ENCODE measurements at regions not wholly inside any gene's neighbourhood (a gene's known extent, or its start where the extent isn't known, plus 50 kb on each side); places are given as distances from the start of the nearest gene placed in this dataset.

- Histone ChIP-seq H3K27ac (ENCODE audit: low read depth, low read length) (no peak overlapping the region), H3K4me3 (ENCODE audit: low read depth, low read length) (no peak overlapping the region), H3K9ac (ENCODE audit: low read depth, low read length) (no peak overlapping the region), H3K27me3 (ENCODE audit: control insufficient read depth, insufficient read depth, low read length) (no peaks in the 10 kb centered on the region), H3K36me3 (ENCODE audit: control insufficient read depth, insufficient read depth, low read length) (no peaks in the 10 kb centered on the region), H3K4me1 (ENCODE audit: control insufficient read depth, insufficient read depth, low read length) (peaks cover 4% of the 10 kb centered on the region; the same call in 1 of the 2 replicates), H3K9me3 (ENCODE audit: control insufficient read depth, insufficient read depth, low read length) (no peaks in the 10 kb centered on the region)
Observed at GRCh38 chr1:106875622-106876021, 180.9 kb upstream of the PRMT6 start.

- no peaks in the 10 kb centered on the region for H3K9me3 ChIP-seq (ENCODE audit: control insufficient read depth, insufficient read depth, low read length)
Observed at GRCh38 chr1:106876384-106876783, 180.1 kb upstream of the PRMT6 start.

GRCh38 chr1:106879538-106879937, 176.9 kb upstream of the PRMT6 start:
- Histone ChIP-seq H3K27me3 (ENCODE audit: control insufficient read depth, insufficient read depth, low read length) (no peaks in the 10 kb centered on the region), H3K9ac (ENCODE audit: low read depth, low read length) (no peak overlapping the region), H3K9me3 (ENCODE audit: control insufficient read depth, insufficient read depth, low read length) (no peaks in the 10 kb centered on the region), H3K4me1 (ENCODE audit: control insufficient read depth, insufficient read depth, low read length) (peaks cover 4% of the 10 kb centered on the region; the same call in 1 of the 2 replicates), H3K36me3 (ENCODE audit: control insufficient read depth, insufficient read depth, low read length) (no peaks in the 10 kb centered on the region), H3K27ac (ENCODE audit: low read depth, low read length) (no peak overlapping the region), H3K4me3 (ENCODE audit: low read depth, low read length) (no peak overlapping the region)

More at GRCh38 chr1:106876384-106876783, 180.1 kb upstream of the PRMT6 start:
- Histone ChIP-seq H3K4me1 (ENCODE audit: control insufficient read depth, insufficient read depth, low read length) (peaks cover 4% of the 10 kb centered on the region; the same call in 1 of the 2 replicates), H3K9ac (ENCODE audit: low read depth, low read length) (no peak overlapping the region), H3K27ac (ENCODE audit: low read depth, low read length) (no peak overlapping the region), H3K27me3 (ENCODE audit: control insufficient read depth, insufficient read depth, low read length) (no peaks in the 10 kb centered on the region), H3K36me3 (ENCODE audit: control insufficient read depth, insufficient read depth, low read length) (no peaks in the 10 kb centered on the region), H3K4me3 (ENCODE audit: low read depth, low read length) (no peak overlapping the region)

- H3K4me1 ChIP-seq (ENCODE audit: control insufficient read depth, insufficient read depth, low read length), result peaks cover 4% of the 10 kb centered on the region; the same call in 1 of the 2 replicates
- H3K9ac ChIP-seq (ENCODE audit: low read depth, low read length), result no peak overlapping the region
- no peak overlapping the region for H3K27ac ChIP-seq (ENCODE audit: low read depth, low read length)
- H3K27me3 ChIP-seq (ENCODE audit: control insufficient read depth, insufficient read depth, low read length), result no peaks in the 10 kb centered on the region
- no peak overlapping the region for H3K4me3 ChIP-seq (ENCODE audit: low read depth, low read length)
- no peaks in the 10 kb centered on the region for H3K9me3 ChIP-seq (ENCODE audit: control insufficient read depth, insufficient read depth, low read length)
- H3K36me3 ChIP-seq (ENCODE audit: control insufficient read depth, insufficient read depth, low read length), result no peaks in the 10 kb centered on the region
Observed at GRCh38 chr1:106880226-106880625, 176.2 kb upstream of the PRMT6 start.

- no peaks in the 10 kb centered on the region for H3K9me3 ChIP-seq (ENCODE audit: control insufficient read depth, insufficient read depth, low read length)
- no peak overlapping the region for H3K9ac ChIP-seq (ENCODE audit: low read depth, low read length)
- H3K36me3 ChIP-seq (ENCODE audit: control insufficient read depth, insufficient read depth, low read length), result no peaks in the 10 kb centered on the region
- no peaks in the 10 kb centered on the region for H3K27me3 ChIP-seq (ENCODE audit: control insufficient read depth, insufficient read depth, low read length)
- H3K4me3 ChIP-seq (ENCODE audit: low read depth, low read length), result no peak overlapping the region
- no peak overlapping the region for H3K27ac ChIP-seq (ENCODE audit: low read depth, low read length)
- peaks cover 4% of the 10 kb centered on the region; the same call in 1 of the 2 replicates for H3K4me1 ChIP-seq (ENCODE audit: control insufficient read depth, insufficient read depth, low read length)
Observed at GRCh38 chr1:106883208-106883607, 173.3 kb upstream of the PRMT6 start.

- no peaks in the 10 kb centered on the region for H3K9me3 ChIP-seq (ENCODE audit: control insufficient read depth, insufficient read depth, low read length)
- H3K9ac ChIP-seq (ENCODE audit: low read depth, low read length), result no peak overlapping the region
- H3K4me1 ChIP-seq (ENCODE audit: control insufficient read depth, insufficient read depth, low read length), result no peaks in the 10 kb centered on the region
- no peak overlapping the region for H3K27ac ChIP-seq (ENCODE audit: low read depth, low read length)
- H3K4me3 ChIP-seq (ENCODE audit: low read depth, low read length), result no peak overlapping the region
- H3K27me3 ChIP-seq (ENCODE audit: control insufficient read depth, insufficient read depth, low read length), result no peaks in the 10 kb centered on the region
- H3K36me3 ChIP-seq (ENCODE audit: control insufficient read depth, insufficient read depth, low read length), result no peaks in the 10 kb centered on the region
Observed at GRCh38 chr1:106889059-106889458, 167.4 kb upstream of the PRMT6 start.

- Histone ChIP-seq H3K27ac (ENCODE audit: low read depth, low read length) (no peak overlapping the region), H3K27me3 (ENCODE audit: control insufficient read depth, insufficient read depth, low read length) (no peaks in the 10 kb centered on the region), H3K4me3 (ENCODE audit: low read depth, low read length) (no peak overlapping the region), H3K9ac (ENCODE audit: low read depth, low read length) (no peak overlapping the region), H3K9me3 (ENCODE audit: control insufficient read depth, insufficient read depth, low read length) (no peaks in the 10 kb centered on the region), H3K4me1 (ENCODE audit: control insufficient read depth, insufficient read depth, low read length) (no peaks in the 10 kb centered on the region), H3K36me3 (ENCODE audit: control insufficient read depth, insufficient read depth, low read length) (no peaks in the 10 kb centered on the region)
Observed at GRCh38 chr1:106889583-106889982, 166.9 kb upstream of the PRMT6 start.

GRCh38 chr1:106897976-106898375, 158.5 kb upstream of the PRMT6 start:
- Histone ChIP-seq H3K36me3 (ENCODE audit: control insufficient read depth, insufficient read depth, low read length) (no peaks in the 10 kb centered on the region), H3K9me3 (ENCODE audit: control insufficient read depth, insufficient read depth, low read length) (no peaks in the 10 kb centered on the region), H3K4me3 (ENCODE audit: low read depth, low read length) (no peak overlapping the region), H3K9ac (ENCODE audit: low read depth, low read length) (no peak overlapping the region), H3K27ac (ENCODE audit: low read depth, low read length) (no peak overlapping the region), H3K4me1 (ENCODE audit: control insufficient read depth, insufficient read depth, low read length) (no peaks in the 10 kb centered on the region), H3K27me3 (ENCODE audit: control insufficient read depth, insufficient read depth, low read length) (no peaks in the 10 kb centered on the region)

- Histone ChIP-seq H3K4me1 (ENCODE audit: control insufficient read depth, insufficient read depth, low read length) (no peaks in the 10 kb centered on the region), H3K27me3 (ENCODE audit: control insufficient read depth, insufficient read depth, low read length) (no peaks in the 10 kb centered on the region), H3K27ac (ENCODE audit: low read depth, low read length) (no peak overlapping the region), H3K36me3 (ENCODE audit: control insufficient read depth, insufficient read depth, low read length) (no peaks in the 10 kb centered on the region), H3K9me3 (ENCODE audit: control insufficient read depth, insufficient read depth, low read length) (no peaks in the 10 kb centered on the region), H3K9ac (ENCODE audit: low read depth, low read length) (no peak overlapping the region), H3K4me3 (ENCODE audit: low read depth, low read length) (no peak overlapping the region)
Observed at GRCh38 chr1:106899644-106900043, 156.8 kb upstream of the PRMT6 start.

- Histone ChIP-seq H3K27ac (ENCODE audit: low read depth, low read length) (no peak overlapping the region), H3K4me3 (ENCODE audit: low read depth, low read length) (no peak overlapping the region)
Observed at GRCh38 chr1:106907795-106908194, 148.7 kb upstream of the PRMT6 start.

GRCh38 chr1:106908689-106909088, 147.8 kb upstream of the PRMT6 start:
- Histone ChIP-seq H3K4me1 (ENCODE audit: control insufficient read depth, insufficient read depth, low read length) (peaks cover 3% of the 10 kb centered on the region; the same call in 1 of the 2 replicates), H3K9ac (ENCODE audit: low read depth, low read length) (no peak overlapping the region), H3K9me3 (ENCODE audit: control insufficient read depth, insufficient read depth, low read length) (no peaks in the 10 kb centered on the region), H3K27ac (ENCODE audit: low read depth, low read length) (no peak overlapping the region), H3K36me3 (ENCODE audit: control insufficient read depth, insufficient read depth, low read length) (no peaks in the 10 kb centered on the region), H3K27me3 (ENCODE audit: control insufficient read depth, insufficient read depth, low read length) (no peaks in the 10 kb centered on the region), H3K4me3 (ENCODE audit: low read depth, low read length) (no peak overlapping the region)

More at GRCh38 chr1:106907795-106908194, 148.7 kb upstream of the PRMT6 start:
- Histone ChIP-seq H3K36me3 (ENCODE audit: control insufficient read depth, insufficient read depth, low read length) (no peaks in the 10 kb centered on the region), H3K9ac (ENCODE audit: low read depth, low read length) (no peak overlapping the region), H3K9me3 (ENCODE audit: control insufficient read depth, insufficient read depth, low read length) (no peaks in the 10 kb centered on the region), H3K27me3 (ENCODE audit: control insufficient read depth, insufficient read depth, low read length) (no peaks in the 10 kb centered on the region), H3K4me1 (ENCODE audit: control insufficient read depth, insufficient read depth, low read length) (peaks cover 3% of the 10 kb centered on the region; the same call in 1 of the 2 replicates)

- H3K27me3 ChIP-seq (ENCODE audit: control insufficient read depth, insufficient read depth, low read length), result no peaks in the 10 kb centered on the region
- H3K4me3 ChIP-seq (ENCODE audit: low read depth, low read length), result no peak overlapping the region
- no peaks in the 10 kb centered on the region for H3K9me3 ChIP-seq (ENCODE audit: control insufficient read depth, insufficient read depth, low read length)
- peaks cover 3% of the 10 kb centered on the region; the same call in 1 of the 2 replicates for H3K4me1 ChIP-seq (ENCODE audit: control insufficient read depth, insufficient read depth, low read length)
- no peak overlapping the region for H3K9ac ChIP-seq (ENCODE audit: low read depth, low read length)
- no peak overlapping the region for H3K27ac ChIP-seq (ENCODE audit: low read depth, low read length)
- no peaks in the 10 kb centered on the region for H3K36me3 ChIP-seq (ENCODE audit: control insufficient read depth, insufficient read depth, low read length)
Observed at GRCh38 chr1:106910798-106911197, 145.7 kb upstream of the PRMT6 start.
